ENCODE measurements at regions not wholly inside any gene's neighbourhood (a gene's known extent, or its start where the extent isn't known, plus 50 kb on each side); places are given as distances from the start of the nearest gene placed in this dataset.
"Not testable (repeated sequence)": the region's sequence is repeated elsewhere in the genome, so short reads cannot be mapped to it uniquely, and the experiment has no call there.

- DNase-seq (ENCODE audit: low read depth, low spot score) = not testable (repeated sequence)
Measured at GRCh38 chr9:129545876-129546275, 75.0 kb downstream of the C9orf50 start.

- no peak for DNase-seq (ENCODE audit: low read depth, low spot score)
Measured at GRCh38 chr9:129544761-129545160, 76.1 kb downstream of the C9orf50 start.

- DNase-seq (ENCODE audit: low read depth, low spot score) = no peak
Measured at GRCh38 chr9:129542741-129543140, 78.2 kb downstream of the C9orf50 start.

GRCh38 chr9:129541270-129541669, 79.6 kb downstream of the C9orf50 start:
- DNase-seq (ENCODE audit: low read depth, low spot score) = no peak

- no peak for DNase-seq (ENCODE audit: low read depth, low spot score)
Measured at GRCh38 chr9:129539446-129539845, 81.5 kb downstream of the C9orf50 start.

GRCh38 chr9:129531860-129532402, 89.0 kb downstream of the C9orf50 start:
- DNase-seq (ENCODE audit: low read depth, low spot score) = not testable (repeated sequence)

- not testable (repeated sequence) for DNase-seq (ENCODE audit: low read depth, low spot score)
Measured at GRCh38 chr9:129527955-129528354, 92.9 kb downstream of the C9orf50 start.

GRCh38 chr9:129525656-129526196, 95.2 kb downstream of the C9orf50 start:
- DNase-seq (ENCODE audit: low read depth, low spot score) = no peak

GRCh38 chr9:129524582-129525270, 96.2 kb downstream of the C9orf50 start:
- no peak for DNase-seq (ENCODE audit: low read depth, low spot score)

GRCh38 chr9:129523943-129524581, 96.8 kb downstream of the C9orf50 start:
- no peak for DNase-seq (ENCODE audit: low read depth, low spot score)

- no peak for DNase-seq (ENCODE audit: low read depth, low spot score)
Measured at GRCh38 chr9:129522351-129522750, 98.5 kb downstream of the C9orf50 start.

- DNase-seq (ENCODE audit: low read depth, low spot score) = no peak
Measured at GRCh38 chr9:129520082-129520481, 100.8 kb downstream of the C9orf50 start.

GRCh38 chr9:129518074-129518473, 102.8 kb downstream of the C9orf50 start:
- DNase-seq (ENCODE audit: low read depth, low spot score) = no peak

GRCh38 chr9:129517006-129517405, 103.9 kb downstream of the C9orf50 start:
- DNase-seq (ENCODE audit: low read depth, low spot score) = no peak

- DNase-seq (ENCODE audit: low read depth, low spot score) = no peak
Measured at GRCh38 chr9:129514891-129515290, 106.0 kb downstream of the C9orf50 start.

- DNase-seq (ENCODE audit: low read depth, low spot score) = no peak
Measured at GRCh38 chr9:129514497-129514867, 106.4 kb downstream of the C9orf50 start.

GRCh38 chr9:129513856-129514496, 106.9 kb downstream of the C9orf50 start:
- DNase-seq (ENCODE audit: low read depth, low spot score) = no peak

- DNase-seq (ENCODE audit: low read depth, low spot score) = no peak
Measured at GRCh38 chr9:129513282-129513681, 107.6 kb downstream of the C9orf50 start.

GRCh38 chr9:129511285-129511900, 109.5 kb downstream of the C9orf50 start:
- DNase-seq (ENCODE audit: low read depth, low spot score) = no peak

GRCh38 chr9:129509533-129509928, 111.4 kb downstream of the C9orf50 start:
- DNase-seq (ENCODE audit: low read depth, low spot score) = no peak

- DNase-seq (ENCODE audit: low read depth, low spot score) = no peak
Measured at GRCh38 chr9:129507805-129508204, 113.1 kb downstream of the C9orf50 start.

GRCh38 chr9:129506892-129507291, 114.0 kb downstream of the C9orf50 start:
- no peak for DNase-seq (ENCODE audit: low read depth, low spot score)

Measured in activated CD4-positive, CD25-positive, alpha-beta regulatory T cell treated with anti-CD3 and anti-CD28 coated beads, Interleukin-2, amount 50 U/mL, for 16 hours (primary cell).